Heart left ventricle (tissue), 13 donors: ENCODE measurements at regions not wholly inside any gene's neighbourhood (a gene's known extent, or its start where the extent isn't known, plus 50 kb on each side); places are given as distances from the start of the nearest gene placed in this dataset.

Source experiments
- CTCF ChIP-seq, 12 donors: fragments of 200-600 bp; sonication (generic) in 4 of 12; IDR thresholded peaks; one replicate each; pipeline versions ENCODE4 v1.5.0 to v1.8.0; 2018 to 2022; ENCODE audit warnings: antibody characterized with exemption in 12 of 12, mild to moderate bottlenecking in 5 of 12
- POLR2A ChIP-seq, 2 donors: fragments of 450-650 bp; IDR thresholded peaks; one replicate each; pipeline ENCODE4 v1.6.1; 2017; ENCODE audit warnings: antibody characterized with exemption in 2 of 2, mild to moderate bottlenecking in 2 of 2, moderate library complexity in 2 of 2
- donor health status: ischemic (EF 13 %, LVEDD 7.1; RV severe dilation, severe dysfunction).
- donor health status: DM: no; HTN: yes; CAD: no.
- donor health status: DM: no; HTN: no; CAD: no.
- donor health status: ischemic (EF 25% LVEDD 6.9; RV normal size, moderate dysfunction).
- donor health status: ischemic (EF 25% LVEDD 5.7; RV mildly dilated, moderate dysfunction).
- donor health status: ischemic (EF 35%, LVEDD 5.7; RV mildly dilated, moderate dysfunction).
- donor health status: nonischemic (EF 11% LVEDD 7.7; RV severe dilation, severe dysfunction).
- donor health status: DM: yes; HTN: yes; CAD: no.
- donor health status: PGD.
- donor health status: ischemic (EF 29% LVEDD 5.4; RV normal size, mild dysfunction).
- donor health status: nonischemic (EF 23%, LVEDD 6.1; RV moderate dilation, normal function).

GRCh38 chr14:98059106-98059505 is 1212.9 kb downstream of the BCL11B start:
- no peak for TF ChIP-seq CTCF (IDR thresholded peaks at IDR 0.05)
- TF ChIP-seq POLR2A (IDR thresholded peaks at IDR 0.05): no peak
